CD14-positive monocyte (primary cell): ENCODE measurements at regions not wholly inside any gene's neighbourhood (a gene's known extent, or its start where the extent isn't known, plus 50 kb on each side); places are given as distances from the start of the nearest gene placed in this dataset.
A peak's percentile ranks its signal among the peaks of the same experiment; 100 is the strongest.

Source experiments
- DNase-seq, 3 donors: peaks; one replicate each; pipeline ENCODE4 v3.0.0-alpha.2; 2011 to 2022
- H2AFZ ChIP-seq: 2 replicates; pipeline ENCODE4 v1.6.0; 2012; ENCODE audit warnings: mild to moderate bottlenecking, low read depth, low read length, inconsistent platforms; ENCODE audit not compliant: insufficient read depth, poor library complexity, severe bottlenecking
- H3K27ac ChIP-seq, 2 donors: 1 replicate in 1 of 2; 2 replicates in 1 of 2; pipeline ENCODE4 v1.5.1; 2012 to 2013; ENCODE audit warnings: low read length in 2 of 2, control low read depth in 1 of 2, inconsistent platforms in 1 of 2, low read depth in 1 of 2, mild to moderate bottlenecking in 1 of 2
- H3K27me3 ChIP-seq, 2 donors: one replicate each; pipeline versions ENCODE4 v1.6.0 to v1.6.1; 2011 to 2013; ENCODE audit warnings: low read length in 2 of 2; ENCODE audit not compliant: control insufficient read depth in 2 of 2, insufficient read depth in 2 of 2
- H3K36me3 ChIP-seq, 2 donors: replicated peaks in 1 of 2; 1 replicate in 1 of 2; 2 replicates in 1 of 2; pipeline versions ENCODE4 v1.5.1 to v1.6.1; 2012 to 2013; ENCODE audit warnings: low read length in 2 of 2, control low read depth in 1 of 2, inconsistent platforms in 1 of 2, mild to moderate bottlenecking in 1 of 2; ENCODE audit not compliant: insufficient read depth in 2 of 2, control insufficient read depth in 1 of 2
- H3K4me1 ChIP-seq, 2 donors: 1 replicate in 1 of 2; 2 replicates in 1 of 2; pipeline versions ENCODE4 v1.5.1 to v1.6.1; 2012 to 2013; ENCODE audit warnings: low read length in 2 of 2, control low read depth in 1 of 2, inconsistent platforms in 1 of 2, mild to moderate bottlenecking in 1 of 2, moderate library complexity in 1 of 2; ENCODE audit not compliant: insufficient read depth in 2 of 2, control insufficient read depth in 1 of 2
- H3K4me2 ChIP-seq: replicated peaks from 2 replicates; pipeline ENCODE3; 2012; ENCODE audit warnings: low read length, moderate library complexity, mild to moderate bottlenecking; ENCODE audit not compliant: poor library complexity, severe bottlenecking; ENCODE audit errors: extremely low read depth
- H3K4me3 ChIP-seq, 3 experiments: fragments of 200-600 bp in 1 of 3; sonication (generic) in 1 of 3; replicated peaks in 1 of 3; 1 replicate in 2 of 3; 2 replicates in 1 of 3; pipeline ENCODE4 v1.5.1; 2011 to 2013; ENCODE audit warnings: low read length in 3 of 3, mild to moderate bottlenecking in 3 of 3, control low read depth in 2 of 3, low read depth in 2 of 3, inconsistent platforms in 1 of 3, moderate library complexity in 1 of 3
- H3K79me2 ChIP-seq: 2 replicates; pipeline ENCODE4 v1.6.0; 2012; ENCODE audit warnings: mild to moderate bottlenecking, control low read depth, inconsistent platforms, low read length, moderate library complexity; ENCODE audit not compliant: insufficient read depth
- H3K9ac ChIP-seq: 2 replicates; pipeline ENCODE4 v1.6.0; 2017; ENCODE audit warnings: low read length, mild to moderate bottlenecking; ENCODE audit not compliant: insufficient read depth, poor library complexity, severe bottlenecking
- H3K9me3 ChIP-seq, 2 donors: replicated peaks in 1 of 2; 1 replicate in 1 of 2; 2 replicates in 1 of 2; pipeline versions ENCODE4 v1.5.1 to v1.6.1; 2012 to 2013; ENCODE audit warnings: low read length in 2 of 2, control low read depth in 1 of 2; ENCODE audit not compliant: control insufficient read depth in 1 of 2, insufficient read depth in 1 of 2
- H4K20me1 ChIP-seq: 2 replicates; pipeline ENCODE4 v1.6.0; 2012; ENCODE audit warnings: mild to moderate bottlenecking, low read length, control low read depth, moderate library complexity; ENCODE audit not compliant: insufficient read depth
- H3K27ac Mint-ChIP-seq, 7 donors: one replicate each; pipeline ENCODE4 v1.8.0; 2020; ENCODE audit warnings: mild to moderate bottlenecking in 7 of 7, mixed read lengths in 7 of 7, moderate library complexity in 6 of 7, inconsistent platforms in 2 of 7
- H3K27me3 Mint-ChIP-seq, 3 donors: one replicate each; pipeline ENCODE4 v1.8.0; 2021 to 2022; ENCODE audit warnings: low read depth in 3 of 3, mild to moderate bottlenecking in 3 of 3, mixed read lengths in 3 of 3, moderate library complexity in 3 of 3, inconsistent platforms in 1 of 3
- H3K36me3 Mint-ChIP-seq, 2 donors: one replicate each; pipeline ENCODE4 v1.8.0; 2020; ENCODE audit warnings: mixed read lengths in 2 of 2, inconsistent platforms in 1 of 2, mild to moderate bottlenecking in 1 of 2
- H3K4me1 Mint-ChIP-seq: one replicate; pipeline ENCODE4 v1.8.0; 2020; ENCODE audit warnings: mild to moderate bottlenecking, mixed read lengths
- H3K4me3 Mint-ChIP-seq, 2 donors: one replicate each; pipeline ENCODE4 v1.8.0; 2020; ENCODE audit warnings: mild to moderate bottlenecking in 2 of 2, mixed read lengths in 2 of 2, moderate library complexity in 1 of 2
- H3K9me3 Mint-ChIP-seq, 7 donors: one replicate each; pipeline ENCODE4 v1.8.0; 2020 to 2022; ENCODE audit warnings: mixed read lengths in 7 of 7, mild to moderate bottlenecking in 6 of 7, moderate library complexity in 6 of 7, inconsistent platforms in 2 of 7
- CTCF ChIP-seq: fragments of 200-600 bp; IDR thresholded peaks from one replicate; pipeline ENCODE4 v1.8.0; 2022; ENCODE audit warnings: antibody characterized with exemption, mild to moderate bottlenecking
- WGBS: methylation state at CpG from one replicate; pipeline ENCODE4 v1.1.5; 2013; ENCODE audit warnings: missing lambda C conversion rate; ENCODE audit not compliant: insufficient coverage; 5-methylcytosine and 5-hydroxymethylcytosine counted together
- intact Hi-C, 2 donors: fragments of 100-400 bp; cut with micrococcal nuclease; formaldehyde crosslinking; loops; one replicate each; pipeline versions ENCODE4 v1.15.0 to v1.15.1; 2023

GRCh38 chr6:41487860-41488432 lies 58.2 kb upstream of the FOXP4 start:
- no peaks in the 10 kb centered on the region for H3K79me2 ChIP-seq
- H3K36me3 ChIP-seq, result no peaks in the 10 kb centered on the region
- no peaks in the 10 kb centered on the region for H3K9me3 ChIP-seq
- 95% methylated on average over 3 of the region's 9 CpGs for WGBS
- peaks cover 17 to 23% (median 21%) of the 10 kb centered on the region in 3 donors for H3K27me3 Mint-ChIP-seq
- no peaks in the 10 kb centered on the region for H3K9me3 Mint-ChIP-seq
- no peak for DNase-seq
- no peak for TF ChIP-seq CTCF
- no peak overlapping the region for H2AFZ ChIP-seq
- no peak overlapping the region for H3K4me3 ChIP-seq
- H3K4me3 Mint-ChIP-seq, result no peak overlapping the region
- H3K36me3 Mint-ChIP-seq, result no peaks in the 10 kb centered on the region
- no peak overlapping the region for H3K9ac ChIP-seq
- H4K20me1 ChIP-seq, result no peaks in the 10 kb centered on the region
- intact Hi-C loops, result no loop called here
- peaks cover 2% of the 10 kb centered on the region for H3K4me1 Mint-ChIP-seq
- H3K4me1 ChIP-seq, result no peaks in the 10 kb centered on the region
- peaks cover 0 to 7% of the 10 kb centered on the region in 2 donors for H3K27me3 ChIP-seq
- no peak overlapping the region for H3K27ac ChIP-seq
- no peak overlapping the region for H3K27ac Mint-ChIP-seq
- no peak overlapping the region for H3K4me2 ChIP-seq

- Mint-ChIP-seq H3K4me3 (no peak overlapping the region), H3K36me3 (no peaks in the 10 kb centered on the region), H3K9me3 (no peaks in the 10 kb centered on the region), H3K27me3 (peaks cover 19 to 23% (median 22%) of the 10 kb centered on the region in 3 donors), H3K27ac (no peak overlapping the region), H3K4me1 (peaks cover 2% of the 10 kb centered on the region)
- no peak overlapping the region for H3K27ac ChIP-seq
- intact Hi-C loops, result no loop called here
- no peaks in the 10 kb centered on the region for H4K20me1 ChIP-seq
- no peaks in the 10 kb centered on the region for H3K36me3 ChIP-seq
- no peak overlapping the region for H3K4me2 ChIP-seq
- H3K4me3 ChIP-seq, result no peak overlapping the region
- no peak for TF ChIP-seq CTCF
- DNase-seq, result peak in 1 of 3 donors; percentile 8
- no peaks in the 10 kb centered on the region for H3K4me1 ChIP-seq
- no peaks in the 10 kb centered on the region for H3K9me3 ChIP-seq
- peaks cover 0 to 11% of the 10 kb centered on the region in 2 donors for H3K27me3 ChIP-seq
- no peak overlapping the region for H2AFZ ChIP-seq
- WGBS, result 86% methylated on average over 5 of the region's 12 CpGs
- no peaks in the 10 kb centered on the region for H3K79me2 ChIP-seq
- H3K9ac ChIP-seq, result no peak overlapping the region
Measured at GRCh38 chr6:41488433-41489119, 57.6 kb upstream of the FOXP4 start.
